Lung (tissue), 11 donors: ENCODE measurements at regions not wholly inside any gene's neighbourhood (a gene's known extent, or its start where the extent isn't known, plus 50 kb on each side); places are given as distances from the start of the nearest gene placed in this dataset.

Experiments used
- ATAC-seq: fragments of 200-7000 bp; cut with Tn5 transposase; one replicate; pipeline ENCODE4 v1.9.1; 2020; ENCODE audit warnings: moderate number of reproducible peaks; ENCODE audit not compliant: insufficient read depth, low FRiP score
- DNase-seq, 3 donors: peaks; one replicate each; pipeline ENCODE4 v3.0.0-alpha.2; 2013 to 2017
- H3K27ac ChIP-seq, 2 donors: one replicate each; pipeline ENCODE4 v1.5.1; 2013; ENCODE audit warnings: mild to moderate bottlenecking in 2 of 2, moderate library complexity in 2 of 2, control low read depth in 1 of 2, inconsistent platforms in 1 of 2, low read depth in 1 of 2, low read length in 1 of 2
- H3K27me3 ChIP-seq, 3 donors: one replicate each; pipeline ENCODE4 v1.5.1; 2013; ENCODE audit warnings: low read length in 2 of 3; ENCODE audit not compliant: control insufficient read depth in 3 of 3, insufficient read depth in 3 of 3
- H3K36me3 ChIP-seq, 4 donors: one replicate each; pipeline ENCODE4 v1.5.1; 2013; ENCODE audit warnings: low read length in 4 of 4, mild to moderate bottlenecking in 1 of 4, moderate library complexity in 1 of 4; ENCODE audit not compliant: control insufficient read depth in 4 of 4, insufficient read depth in 4 of 4
- H3K4me1 ChIP-seq, 5 donors: one replicate each; pipeline ENCODE4 v1.5.1; 2013; ENCODE audit warnings: low read length in 5 of 5, mild to moderate bottlenecking in 2 of 5, moderate library complexity in 1 of 5; ENCODE audit not compliant: control insufficient read depth in 5 of 5, insufficient read depth in 5 of 5
- H3K4me3 ChIP-seq: one replicate; pipeline ENCODE4 v1.5.1; 2013; ENCODE audit warnings: mild to moderate bottlenecking, control low read depth, moderate library complexity
- H3K9ac ChIP-seq, 2 donors: one replicate each; pipeline ENCODE4 v1.5.1; 2013; ENCODE audit warnings: low read length in 2 of 2, control low read depth in 1 of 2; ENCODE audit not compliant: insufficient read depth in 1 of 2
- H3K9me3 ChIP-seq, 4 donors: one replicate each; pipeline ENCODE4 v1.5.1; 2013; ENCODE audit warnings: low read length in 3 of 4, mild to moderate bottlenecking in 1 of 4, moderate library complexity in 1 of 4; ENCODE audit not compliant: control insufficient read depth in 4 of 4, insufficient read depth in 3 of 4
- CTCF ChIP-seq: IDR thresholded peaks from 2 replicates; pipeline ENCODE4 v1.5.1; 2012; ENCODE audit warnings: mild to moderate bottlenecking; ENCODE audit errors: control extremely low read depth, extremely low read depth
- WGBS, 2 donors: extraction: QIAGEN DNeasy Blood & Tissue Kit; methylation state at CpG; one replicate each; pipeline ENCODE4 v1.1.7; 2013; 5-methylcytosine and 5-hydroxymethylcytosine counted together
- donor health status: control.
- donor health status: control.
- donor health status: Bipolar disorder and iron deficiency.
- donor health status: healthy.
- donor health status: DM: yes; HTN: yes; CAD: no.

GRCh38 chr7:3232228-3232627 lies 68.8 kb upstream of the SDK1 start:
- ATAC-seq (no peak), DNase-seq (no peak)
- no peak overlapping the region for H3K4me3 ChIP-seq
- WGBS, 2 donors = 91% methylated on average over 2 of the region's 2 CpGs
- no peak overlapping the region for H3K9ac ChIP-seq
- no peak for TF ChIP-seq CTCF
- no peaks in the 10 kb centered on the region for H3K27me3 ChIP-seq
- peaks cover 0 to 10% (median 4%) of the 10 kb centered on the region in 4 donors for H3K9me3 ChIP-seq
- no peaks in the 10 kb centered on the region for H3K4me1 ChIP-seq
- no peak overlapping the region for H3K27ac ChIP-seq
- H3K36me3 ChIP-seq = no peaks in the 10 kb centered on the region

- WGBS, 2 donors = 91 to 93% methylated on average over 7 of the region's 7 CpGs
- Histone ChIP-seq H3K27ac (no peak overlapping the region), H3K27me3 (no peaks in the 10 kb centered on the region), H3K4me3 (no peak overlapping the region), H3K36me3 (no peaks in the 10 kb centered on the region), H3K9me3 (peaks cover 0 to 10% (median 4%) of the 10 kb centered on the region in 4 donors), H3K4me1 (no peaks in the 10 kb centered on the region), H3K9ac (no peak overlapping the region)
- no peak for ATAC-seq
- no peak for TF ChIP-seq CTCF
- no peak for DNase-seq
Measured at GRCh38 chr7:3233301-3233700, 67.8 kb upstream of the SDK1 start.

- H3K9ac ChIP-seq = no peak overlapping the region
- TF ChIP-seq CTCF = no peak
- no peak overlapping the region for H3K4me3 ChIP-seq
Measured at GRCh38 chr7:3234051-3234450, 67.0 kb upstream of the SDK1 start.

GRCh38 chr7:3234851-3235250 lies 66.2 kb upstream of the SDK1 start:
- WGBS, 2 donors = 95 to 98% methylated on average over 3 of the region's 3 CpGs
- no peak for TF ChIP-seq CTCF
- no peak for ATAC-seq
- no peak overlapping the region for H3K9ac ChIP-seq
- H3K4me1 ChIP-seq = no peaks in the 10 kb centered on the region
- no peak overlapping the region for H3K4me3 ChIP-seq
- H3K9me3 ChIP-seq = peaks cover 0 to 10% (median 4%) of the 10 kb centered on the region in 4 donors
- DNase-seq = no peak
- no peaks in the 10 kb centered on the region for H3K36me3 ChIP-seq
- no peaks in the 10 kb centered on the region for H3K27me3 ChIP-seq
- no peak overlapping the region for H3K27ac ChIP-seq

More at GRCh38 chr7:3234051-3234450, 67.0 kb upstream of the SDK1 start:
- no peaks in the 10 kb centered on the region for H3K27me3 ChIP-seq
- ATAC-seq (no peak), DNase-seq (no peak)
- 88 to 90% methylated on average over 6 of the region's 6 CpGs for WGBS, 2 donors
- no peaks in the 10 kb centered on the region for H3K4me1 ChIP-seq
- H3K36me3 ChIP-seq = no peaks in the 10 kb centered on the region
- no peak overlapping the region for H3K27ac ChIP-seq
- peaks cover 0 to 10% (median 4%) of the 10 kb centered on the region in 4 donors for H3K9me3 ChIP-seq
